ENCODE measurements at regions not wholly inside any gene's neighbourhood (a gene's known extent, or its start where the extent isn't known, plus 50 kb on each side); places are given as distances from the start of the nearest gene placed in this dataset.

DNA sequence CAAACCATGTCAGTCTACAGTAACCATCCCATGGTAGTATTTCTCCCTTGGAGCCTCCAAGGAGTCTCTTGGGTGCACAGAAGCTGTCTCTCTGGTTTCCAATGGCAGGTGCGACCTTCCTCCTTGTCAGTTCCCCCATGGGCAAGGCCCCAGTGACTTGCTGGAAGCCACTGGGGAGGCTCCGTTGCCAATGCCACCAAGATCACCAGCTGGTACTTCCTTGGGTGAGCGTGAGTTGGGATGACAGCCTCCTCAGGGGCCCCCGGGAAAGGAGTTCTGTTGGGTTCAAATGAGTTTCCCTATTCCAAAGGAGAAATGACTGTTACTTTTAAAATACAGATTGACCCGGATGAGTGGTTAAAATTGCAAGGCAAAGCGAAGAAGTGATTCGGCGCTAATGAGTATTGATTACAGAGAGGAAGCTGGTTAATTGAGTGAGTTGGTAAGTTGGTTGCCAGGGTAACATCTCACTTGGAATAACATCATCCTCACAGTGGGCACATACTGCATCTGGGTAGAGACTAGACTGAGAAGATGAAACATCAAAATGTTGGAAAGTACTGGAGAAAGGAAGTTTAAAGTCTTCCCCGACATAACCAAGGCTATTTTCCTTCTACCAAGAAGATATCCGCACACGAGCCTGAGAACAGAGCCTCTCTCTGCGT is 53.0 kb upstream of the LAPTM5 start:
- Histone ChIP-seq H3K14ac (ENCODE audit: insufficient read depth, low read length) (no peak overlapping the region), H2BK120ac (ENCODE audit: low read depth, low read length, poor library complexity, severe bottlenecking) (no peak overlapping the region), H2AK5ac (ENCODE audit: insufficient read length, low read length) (no peak overlapping the region), H2BK15ac (ENCODE audit: low read depth, low read length) (no peak overlapping the region), H4K5ac (ENCODE audit: insufficient read length, low read depth, low read length) (no peak overlapping the region), H3K9ac (ENCODE audit: extremely low read depth, insufficient read length, low read length) (no peak overlapping the region), H3K27ac (ENCODE audit: insufficient read length, low read depth, low read length) (no peak overlapping the region), H4K20me1 (ENCODE audit: control insufficient read depth, insufficient read depth, insufficient read length) (no peaks in the 10 kb centered on the region), H2BK20ac (ENCODE audit: low read depth, low read length, poor library complexity, severe bottlenecking) (no peak overlapping the region), H2AFZ (ENCODE audit: low read length) (no peak overlapping the region), H3K79me2 (ENCODE audit: insufficient read depth, low read length) (no peaks in the 10 kb centered on the region), H4K91ac (ENCODE audit: insufficient read length, low read depth, low read length) (no peak overlapping the region), H2BK5ac (ENCODE audit: insufficient read length, low read length) (no peak overlapping the region), H3K79me1 (ENCODE audit: insufficient read depth, low read depth, low read length, poor library complexity, severe bottlenecking) (no peaks in the 10 kb centered on the region), H3K18ac (ENCODE audit: insufficient read length, low read depth, low read length) (no peak overlapping the region), H3K4me2 (ENCODE audit: insufficient read depth, insufficient read length, low read length) (no peak overlapping the region), H3K23ac (ENCODE audit: insufficient read length, low read depth, low read length) (no peak overlapping the region), H3K23me2 (ENCODE audit: insufficient read length, low read depth, low read length, poor library complexity, severe bottlenecking) (no peaks in the 10 kb centered on the region), H3K56ac (ENCODE audit: insufficient read length, low read depth, low read length) (no peak overlapping the region), H3K4ac (ENCODE audit: low read depth, low read length) (no peak overlapping the region), H2BK12ac (ENCODE audit: insufficient read length, low read depth, low read length) (no peak overlapping the region), H3K4me1 (ENCODE audit: insufficient read depth, low read length) (peaks cover 5% of the 10 kb centered on the region; the same call in 1 of the 2 replicates), H3K27me3 (ENCODE audit: insufficient read depth, low read length) (no peaks in the 10 kb centered on the region), H3K9me3 (ENCODE audit: control insufficient read depth, low read depth, low read length) (no peaks in the 10 kb centered on the region), H3T11ph (ENCODE audit: low read length) (no peak overlapping the region), H4K8ac (replicated peaks; ENCODE audit: insufficient read length, low read depth, low read length) (no peak overlapping the region)
- H3K36me3 Mint-ChIP-seq (ENCODE audit: insufficient read depth in 1 of 3, low read depth in 3 of 3) = no peaks in the 10 kb centered on the region
- H3K9me3 Mint-ChIP-seq = no peaks in the 10 kb centered on the region
- no peak overlapping the region for H3K27ac Mint-ChIP-seq
- no CpG with 5 or more reads among the region's 12 CpGs for WGBS (ENCODE audit: extremely low coverage, insufficient read length, low lambda C conversion rate)
- no peak for DNase-seq
- no peak for TF ChIP-seq CTCF (conservative IDR thresholded peaks at IDR 0.05)
- peaks cover 9% of the 10 kb centered on the region for H3K27me3 Mint-ChIP-seq (ENCODE audit: low read depth)
- peaks cover 39 to 41% of the 10 kb centered on the region in 2 experiments for H3K4me1 Mint-ChIP-seq
- H3K4me3 Mint-ChIP-seq = no peak overlapping the region

Measured in H9 (cell line).